ENCODE measurements at regions not wholly inside any gene's neighbourhood (a gene's known extent, or its start where the extent isn't known, plus 50 kb on each side); places are given as distances from the start of the nearest gene placed in this dataset.

- DNase-seq (ENCODE audit: extremely low read depth, low read depth): no peak
- no peak for TF ChIP-seq CTCF (IDR thresholded peaks at IDR 0.05; ENCODE audit: low read depth, low read length)
These were observed 249.1 kb upstream of the TMEM72 start for GRCh38 chr10:44662051-44662450.

- no peak for TF ChIP-seq CTCF (IDR thresholded peaks at IDR 0.05; ENCODE audit: low read depth, low read length)
- no peak for DNase-seq (ENCODE audit: extremely low read depth, low read depth)
These were observed 242.8 kb upstream of the TMEM72 start for GRCh38 chr10:44668336-44668735.

GRCh38 chr10:44671319-44671718 lies 239.8 kb upstream of the TMEM72 start:
- TF ChIP-seq CTCF (IDR thresholded peaks at IDR 0.05; ENCODE audit: low read depth, low read length): no peak
- no peak for DNase-seq (ENCODE audit: extremely low read depth, low read depth)

GRCh38 chr10:44673245-44673983 lies 237.7 kb upstream of the TMEM72 start:
- DNase-seq (ENCODE audit: extremely low read depth, low read depth): no peak
- no peak for TF ChIP-seq CTCF (IDR thresholded peaks at IDR 0.05; ENCODE audit: low read depth, low read length)

GRCh38 chr10:44674536-44675386 lies 236.4 kb upstream of the TMEM72 start:
- TF ChIP-seq CTCF (IDR thresholded peaks at IDR 0.05; ENCODE audit: low read depth, low read length): no peak
- no peak for DNase-seq (ENCODE audit: extremely low read depth, low read depth)

GRCh38 chr10:44675387-44675874 lies 235.7 kb upstream of the TMEM72 start:
- DNase-seq (ENCODE audit: extremely low read depth, low read depth): no peak
- no peak for TF ChIP-seq CTCF (IDR thresholded peaks at IDR 0.05; ENCODE audit: low read depth, low read length)

GRCh38 chr10:44680764-44681163 lies 230.4 kb upstream of the TMEM72 start:
- DNase-seq (ENCODE audit: extremely low read depth, low read depth): no peak
- TF ChIP-seq CTCF (IDR thresholded peaks at IDR 0.05; ENCODE audit: low read depth, low read length): no peak
